ENCODE measurements at regions not wholly inside any gene's neighbourhood (a gene's known extent, or its start where the extent isn't known, plus 50 kb on each side); places are given as distances from the start of the nearest gene placed in this dataset.
"Not testable (repeated sequence)": the region's sequence is repeated elsewhere in the genome, so short reads cannot be mapped to it uniquely, and the experiment has no call there.

DNA sequence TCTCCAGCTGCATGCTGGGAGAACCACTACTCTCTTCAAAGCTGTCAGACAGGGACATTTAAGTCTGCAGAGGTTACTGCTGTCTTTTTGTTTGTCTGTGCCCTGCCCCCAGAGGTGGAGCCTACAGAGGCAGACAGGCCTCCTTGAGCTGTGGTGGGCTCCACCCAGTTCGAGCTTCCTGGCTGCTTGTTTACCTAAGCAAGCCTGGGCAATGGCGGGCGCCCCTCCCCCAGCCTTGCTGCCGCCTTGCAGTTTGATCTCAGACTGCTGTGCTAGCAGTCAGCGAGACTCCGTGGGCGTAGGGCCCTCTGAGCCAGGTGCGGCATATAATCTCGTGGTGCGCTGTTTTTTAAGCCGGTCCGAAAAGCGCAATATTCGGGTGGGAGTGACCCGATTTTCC lies 215.0 kb downstream of the STIM2 start:
- not testable (repeated sequence) for H3K4me3 ChIP-seq (ENCODE audit: low read depth, low read length)

DNA sequence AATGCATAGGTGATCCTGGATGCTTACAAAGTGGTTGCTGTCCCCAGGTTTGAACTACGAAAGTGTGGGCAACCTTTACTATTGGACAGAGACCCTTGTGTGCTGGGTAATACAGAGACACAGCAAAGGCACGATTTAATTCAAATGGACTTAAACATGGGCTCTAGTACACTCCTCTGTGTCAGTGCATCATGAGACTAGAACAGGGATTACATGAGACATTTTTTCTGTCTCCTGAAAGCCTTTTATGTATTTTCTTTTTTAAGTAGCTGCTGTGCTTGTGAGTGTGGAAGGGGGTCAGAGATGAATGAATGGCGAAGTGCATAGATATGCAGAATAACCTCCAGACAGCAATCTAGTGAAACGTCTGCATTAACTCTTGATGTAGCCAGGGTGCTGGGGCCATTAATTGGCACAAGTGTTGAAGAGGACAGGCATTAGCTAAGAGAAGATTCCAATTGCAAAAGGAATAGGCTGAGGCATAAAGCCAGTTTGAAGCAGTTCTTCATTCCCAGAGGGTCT lies 218.4 kb downstream of the STIM2 start:
- no peak overlapping the region for H3K4me3 ChIP-seq (ENCODE audit: low read depth, low read length)
- TF ChIP-seq, protein P1, sequence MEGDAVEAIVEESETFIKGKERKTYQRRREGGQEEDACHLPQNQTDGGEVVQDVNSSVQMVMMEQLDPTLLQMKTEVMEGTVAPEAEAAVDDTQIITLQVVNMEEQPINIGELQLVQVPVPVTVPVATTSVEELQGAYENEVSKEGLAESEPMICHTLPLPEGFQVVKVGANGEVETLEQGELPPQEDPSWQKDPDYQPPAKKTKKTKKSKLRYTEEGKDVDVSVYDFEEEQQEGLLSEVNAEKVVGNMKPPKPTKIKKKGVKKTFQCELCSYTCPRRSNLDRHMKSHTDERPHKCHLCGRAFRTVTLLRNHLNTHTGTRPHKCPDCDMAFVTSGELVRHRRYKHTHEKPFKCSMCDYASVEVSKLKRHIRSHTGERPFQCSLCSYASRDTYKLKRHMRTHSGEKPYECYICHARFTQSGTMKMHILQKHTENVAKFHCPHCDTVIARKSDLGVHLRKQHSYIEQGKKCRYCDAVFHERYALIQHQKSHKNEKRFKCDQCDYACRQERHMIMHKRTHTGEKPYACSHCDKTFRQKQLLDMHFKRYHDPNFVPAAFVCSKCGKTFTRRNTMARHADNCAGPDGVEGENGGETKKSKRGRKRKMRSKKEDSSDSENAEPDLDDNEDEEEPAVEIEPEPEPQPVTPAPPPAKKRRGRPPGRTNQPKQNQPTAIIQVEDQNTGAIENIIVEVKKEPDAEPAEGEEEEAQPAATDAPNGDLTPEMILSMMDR (IDR thresholded peaks at IDR 0.05; ENCODE audit: low read depth, low read length) = no peak

DNA sequence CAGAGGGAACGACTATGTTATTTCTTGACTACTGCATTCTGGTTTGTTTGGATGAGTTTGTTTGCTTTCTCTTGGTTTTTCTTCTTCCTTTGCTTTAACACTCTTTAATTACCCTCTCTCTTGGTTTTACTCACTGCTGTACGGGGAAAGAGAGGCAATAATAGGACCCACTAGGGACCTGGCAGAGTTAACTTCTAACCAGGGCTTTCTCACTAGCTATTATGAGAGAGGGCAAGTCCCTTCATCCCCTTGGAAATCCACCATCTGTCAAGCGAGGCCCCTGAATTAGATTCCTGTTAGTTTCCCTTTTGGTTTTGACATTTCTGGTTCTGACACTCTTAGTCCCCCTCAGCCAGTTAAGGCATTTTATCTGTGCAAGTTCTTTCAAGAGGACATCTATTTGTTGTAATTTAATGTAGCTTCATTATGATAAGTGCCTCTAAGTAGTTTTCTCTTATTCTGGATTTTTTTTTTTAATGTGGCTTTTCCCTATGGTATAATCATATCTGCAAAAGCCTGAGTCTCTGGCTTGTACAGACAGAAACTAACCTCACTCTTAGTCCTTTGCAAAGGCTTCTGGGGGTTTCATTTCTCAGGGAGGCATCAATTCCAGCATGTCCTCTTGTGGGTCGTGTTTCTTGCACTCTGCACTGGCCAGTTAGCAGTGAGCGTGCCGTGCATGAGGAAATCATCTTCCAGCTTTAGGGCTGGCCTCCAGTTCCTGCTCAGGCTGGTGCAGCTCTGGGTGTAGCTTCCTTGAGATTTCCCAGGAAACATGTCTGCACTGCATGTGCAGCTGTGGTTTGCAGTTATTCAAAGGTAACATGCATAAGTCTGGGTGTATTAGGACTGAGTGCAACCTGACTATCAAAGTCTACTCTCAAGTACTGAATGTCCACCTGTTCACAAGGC lies 221.3 kb downstream of the STIM2 start:
- TF ChIP-seq, protein P1 (IDR thresholded peaks at IDR 0.05; ENCODE audit: low read depth, low read length) = no peak
- no peak overlapping the region for H3K4me3 ChIP-seq (ENCODE audit: low read depth, low read length)

DNA sequence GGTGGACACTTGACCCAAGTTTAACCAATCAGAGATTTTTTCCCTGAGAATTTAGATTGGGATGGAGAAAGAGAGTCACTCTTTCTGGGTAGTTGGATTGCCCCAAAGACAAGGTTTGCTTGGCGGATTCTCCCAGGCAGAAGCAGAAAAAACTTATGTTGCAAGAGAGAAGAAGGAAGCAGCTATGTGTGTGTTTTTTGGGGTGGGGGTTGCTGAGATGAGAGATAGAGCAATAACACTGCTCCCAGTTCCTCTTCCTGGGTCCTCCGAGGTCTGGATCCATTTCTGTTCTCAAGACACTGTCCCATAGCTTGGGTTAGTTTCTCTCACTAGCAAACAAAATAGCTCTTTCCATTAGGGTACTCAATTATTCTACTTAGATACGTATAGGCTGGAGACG lies 222.1 kb downstream of the STIM2 start:
- H3K4me3 ChIP-seq (ENCODE audit: low read depth, low read length) = no peak overlapping the region
- TF ChIP-seq, protein P1 (IDR thresholded peaks at IDR 0.05; ENCODE audit: low read depth, low read length) = no peak

DNA sequence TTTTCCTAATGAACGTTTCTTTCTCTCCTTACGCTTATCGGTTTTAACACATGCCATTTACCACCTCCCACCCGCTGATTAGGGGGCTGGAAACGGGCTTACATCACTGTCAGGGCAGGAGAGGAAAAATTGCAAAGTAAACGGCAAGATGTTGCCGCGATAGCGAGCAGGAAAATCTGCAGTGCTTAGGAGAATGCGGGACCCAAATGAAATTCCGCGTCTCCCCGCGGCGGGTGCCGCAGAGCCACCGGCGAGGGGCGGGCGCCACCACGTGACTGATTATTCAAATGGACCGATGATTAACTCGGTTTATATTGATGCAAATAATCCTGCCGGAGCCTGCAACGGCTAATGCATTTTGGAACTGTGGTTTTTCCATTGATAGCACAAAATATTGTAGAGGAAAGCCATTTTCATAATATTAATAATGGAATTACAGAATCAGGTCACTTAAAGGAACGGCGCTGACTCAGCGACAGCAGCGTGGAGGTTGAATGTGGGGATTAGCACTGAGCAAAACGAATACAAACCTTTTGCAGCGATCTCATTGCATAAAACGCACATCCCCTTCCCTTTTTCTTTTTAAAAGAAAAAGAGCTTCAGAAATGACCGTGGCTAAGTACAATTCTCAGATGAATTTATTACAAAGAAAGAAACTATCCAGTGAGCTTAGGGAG lies 224.2 kb downstream of the STIM2 start:
- H3K4me3 ChIP-seq (ENCODE audit: low read depth, low read length) = peak overlapping the region; percentile 17

DNA sequence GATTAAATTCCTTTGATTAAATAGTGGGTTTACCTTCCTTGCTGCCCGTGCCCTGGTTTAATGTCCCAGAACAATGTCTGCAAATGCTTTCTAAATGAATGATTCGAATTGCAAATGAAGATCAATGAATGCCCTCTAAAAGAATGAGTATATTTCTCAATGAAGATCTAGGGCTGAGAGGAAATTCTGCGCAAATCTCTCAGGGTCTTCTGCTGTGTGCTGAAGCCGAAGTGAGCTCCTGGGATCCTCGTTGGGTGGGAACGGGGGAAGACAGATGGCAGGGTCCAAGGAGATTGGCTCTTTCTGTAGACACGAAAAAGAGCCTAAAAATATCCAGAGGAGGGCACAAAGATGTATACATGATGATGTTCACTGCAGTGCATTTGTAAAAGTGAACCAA lies 224.8 kb downstream of the STIM2 start:
- no peak overlapping the region for H3K4me3 ChIP-seq (ENCODE audit: low read depth, low read length)
- TF ChIP-seq, protein P1 (IDR thresholded peaks at IDR 0.05; ENCODE audit: low read depth, low read length) = no peak

More for the DNA sequence above, 224.2 kb downstream of the STIM2 start:
- TF ChIP-seq, protein P1 (IDR thresholded peaks at IDR 0.05; ENCODE audit: low read depth, low read length) = no peak

DNA sequence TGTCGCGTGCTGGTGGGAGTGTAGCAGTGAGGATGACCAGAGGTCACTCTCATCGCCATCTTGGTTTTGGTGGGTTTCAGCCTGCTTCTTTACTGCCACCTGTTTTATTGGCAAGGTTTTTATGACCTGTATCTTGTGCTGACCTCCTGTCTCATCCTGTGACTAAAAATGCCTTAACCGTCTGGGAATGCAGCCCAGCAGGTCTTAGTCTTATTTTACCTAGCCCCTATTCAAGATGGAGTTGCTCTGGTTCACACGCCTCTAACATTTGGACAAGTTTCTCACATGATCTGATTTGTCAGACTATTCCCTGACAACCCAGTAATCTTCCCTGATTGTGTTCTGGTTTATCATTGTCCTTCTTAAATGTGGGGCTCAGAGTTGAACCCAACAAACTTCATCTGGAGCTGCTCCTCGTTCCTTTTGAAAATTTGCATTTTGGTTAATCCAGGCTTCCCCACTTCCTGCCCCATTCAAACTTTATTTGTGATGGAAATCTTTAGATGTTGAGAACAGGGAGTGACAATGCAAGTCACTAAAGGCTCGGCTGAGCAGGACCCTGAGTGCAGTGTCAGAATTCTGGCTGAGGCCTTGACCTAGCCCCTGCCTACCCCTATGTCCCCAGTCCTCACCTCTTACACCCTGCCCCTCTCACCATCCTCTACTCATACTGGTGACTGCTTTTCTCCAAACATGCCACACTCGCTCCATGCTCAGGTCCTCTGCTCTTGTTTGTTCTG lies 226.8 kb downstream of the STIM2 start:
- TF ChIP-seq, protein P1 (IDR thresholded peaks at IDR 0.05; ENCODE audit: low read depth, low read length) = no peak

More for the DNA sequence above, 226.8 kb downstream of the STIM2 start:
- H3K4me3 ChIP-seq (ENCODE audit: low read depth, low read length) = no peak overlapping the region

Measured in WI38 (cell line).